NOMO-1 (cell line): ENCODE measurements at regions not wholly inside any gene's neighbourhood (a gene's known extent, or its start where the extent isn't known, plus 50 kb on each side); places are given as distances from the start of the nearest gene placed in this dataset.
"Not testable (repeated sequence)": the region's sequence is repeated elsewhere in the genome, so short reads cannot be mapped to it uniquely, and the experiment has no call there.

Experiments used
- DNase-seq, 2 experiments: peaks; one replicate each; lab custom pipeline; 2025; ENCODE audit not compliant: unreplicated experiment in 2 of 2; lab: John Stamatoyannopoulos, UW

GRCh38 chr21:33974513-33975468 is 59.2 kb upstream of the ATP5PO start:
- no peak for DNase-seq

DNA sequence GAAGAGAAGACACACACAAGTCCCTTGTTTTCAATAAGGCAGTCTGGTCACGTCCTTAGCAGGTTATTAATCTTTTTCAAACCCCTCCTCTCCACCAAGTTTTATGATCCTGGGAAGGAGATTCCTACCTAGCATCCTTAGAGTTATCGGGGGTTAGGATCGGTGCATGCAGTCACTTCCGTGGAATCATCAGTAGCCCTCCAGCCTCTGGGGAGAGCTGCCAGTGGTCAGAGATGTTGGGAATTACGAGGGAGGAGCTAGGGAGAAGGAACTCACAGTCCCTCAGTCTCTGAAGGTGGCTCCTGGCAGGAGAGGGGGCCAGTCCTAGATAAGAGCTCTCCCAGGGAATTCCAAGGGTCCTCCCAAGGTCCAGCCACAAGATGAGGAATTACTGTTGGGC is 57.7 kb upstream of the ATP5PO start:
- DNase-seq: no peak

- no peak for DNase-seq
Observed at GRCh38 chr21:33972539-33972938, 56.9 kb upstream of the ATP5PO start.

DNA sequence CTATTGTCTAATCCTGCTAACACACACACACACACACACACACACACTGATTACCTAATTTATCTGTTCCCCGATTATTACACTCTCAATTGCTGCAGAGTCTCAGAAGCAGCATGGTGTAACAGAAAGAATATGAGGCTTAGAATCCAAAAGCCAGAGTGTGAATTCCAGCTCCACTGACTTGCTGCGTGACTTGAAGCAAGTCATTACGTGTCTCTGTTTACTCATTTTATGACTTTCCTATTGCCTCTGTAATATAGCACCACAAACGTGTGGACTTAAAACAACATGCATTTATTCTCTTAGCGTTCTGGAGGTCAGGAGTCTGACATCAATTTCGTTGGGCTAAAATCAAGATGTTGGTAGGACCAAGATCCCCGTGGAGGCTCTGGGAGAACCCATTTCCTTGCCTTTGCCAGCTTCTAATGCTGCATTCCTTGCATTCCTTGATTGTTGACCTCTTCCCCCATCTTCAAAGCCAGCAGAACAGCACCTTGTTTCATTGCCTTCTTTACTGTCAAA is 55.9 kb upstream of the ATP5PO start:
- no peak for DNase-seq

DNA sequence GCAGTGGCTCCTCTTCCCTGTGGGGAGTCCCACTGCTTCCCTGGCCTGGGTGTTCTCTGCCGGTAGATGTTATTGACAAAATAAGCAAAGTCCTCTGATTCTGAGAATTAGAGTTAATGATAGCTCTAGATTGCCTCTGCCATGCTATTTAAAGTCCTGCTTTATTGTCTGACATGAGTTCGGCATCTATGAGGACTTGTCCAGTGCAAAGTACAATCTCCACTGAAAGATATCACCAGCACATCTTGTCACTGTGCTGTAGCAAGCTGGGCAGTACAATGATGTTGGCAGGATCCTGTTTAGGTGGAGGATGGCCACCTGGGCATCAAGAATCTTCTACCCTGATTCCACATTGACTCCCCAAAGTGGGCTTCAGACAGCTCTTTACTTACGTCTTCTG is 54.0 kb upstream of the ATP5PO start:
- no peak for DNase-seq

GRCh38 chr21:33968995-33969348 is 53.4 kb upstream of the ATP5PO start:
- DNase-seq: no peak

- DNase-seq: no peak
Observed at GRCh38 chr21:33968080-33968994, 52.7 kb upstream of the ATP5PO start.

DNA sequence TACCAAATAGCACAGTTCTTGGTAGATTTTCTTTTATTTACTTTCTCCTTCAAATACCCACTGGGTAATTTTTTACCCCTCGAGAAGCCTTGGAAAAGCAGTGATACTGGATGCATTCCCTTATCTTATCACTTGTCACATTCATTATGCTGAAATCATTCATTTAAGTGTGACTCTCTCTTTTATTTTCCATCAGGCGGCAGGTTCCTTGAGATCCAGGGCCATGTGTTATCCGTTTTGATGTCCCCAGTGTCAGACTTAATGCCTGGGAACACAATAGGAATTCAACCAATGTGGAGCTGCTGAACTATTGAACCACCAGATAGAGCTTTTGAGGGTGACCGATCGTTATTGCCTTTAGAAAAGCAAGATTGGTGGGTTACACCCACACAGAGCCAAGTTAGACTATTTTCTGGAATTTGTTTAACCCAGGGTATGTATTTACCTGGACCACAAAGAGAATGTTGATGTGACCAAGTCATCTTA is 51.5 kb upstream of the ATP5PO start:
- DNase-seq: no peak

GRCh38 chr21:33966324-33966949 is 50.8 kb upstream of the ATP5PO start:
- no peak for DNase-seq

DNA sequence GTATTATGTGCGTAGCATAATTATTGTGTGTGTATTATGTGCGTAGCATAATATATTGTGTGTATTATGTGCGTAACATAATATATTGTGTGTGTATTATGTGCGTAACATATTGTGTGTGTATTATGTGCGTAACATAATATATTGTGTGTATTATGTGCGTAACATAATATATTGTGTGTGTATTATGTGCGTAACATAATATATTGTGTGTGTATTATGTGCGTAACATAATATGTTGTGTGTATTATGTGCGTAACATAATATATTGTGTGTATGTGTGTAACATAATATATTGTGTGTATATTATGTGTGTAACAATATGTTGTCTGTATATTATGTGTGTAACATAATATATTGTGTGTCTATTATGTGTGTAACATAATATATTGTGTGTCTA is 50.1 kb upstream of the ATP5PO start:
- not testable (repeated sequence) for DNase-seq
